Muscle layer of duodenum (tissue), 2 donors: ENCODE measurements at regions not wholly inside any gene's neighbourhood (a gene's known extent, or its start where the extent isn't known, plus 50 kb on each side); places are given as distances from the start of the nearest gene placed in this dataset.

ENCODE experiments used
- H3K27ac ChIP-seq: one replicate; pipeline ENCODE4 v1.7.0; 2013; ENCODE audit warnings: mild to moderate bottlenecking, low read length
- H3K27me3 ChIP-seq: one replicate; pipeline ENCODE4 v1.7.0; 2013; ENCODE audit warnings: low read depth, mild to moderate bottlenecking, control low read depth, low read length
- H3K36me3 ChIP-seq, 2 donors: one replicate each; pipeline ENCODE4 v1.7.0; 2013; ENCODE audit warnings: low read length in 2 of 2, control low read depth in 1 of 2, mild to moderate bottlenecking in 1 of 2; ENCODE audit not compliant: insufficient read depth in 2 of 2, control insufficient read depth in 1 of 2
- H3K4me1 ChIP-seq, 2 donors: one replicate each; pipeline ENCODE4 v1.7.0; 2013; ENCODE audit warnings: low read length in 2 of 2, mild to moderate bottlenecking in 2 of 2, control low read depth in 1 of 2, moderate library complexity in 1 of 2; ENCODE audit not compliant: insufficient read depth in 2 of 2, control insufficient read depth in 1 of 2
- H3K4me3 ChIP-seq, 2 donors: one replicate each; pipeline ENCODE4 v1.7.0; 2013; ENCODE audit warnings: low read length in 2 of 2, low read depth in 1 of 2, mild to moderate bottlenecking in 1 of 2
- H3K9me3 ChIP-seq, 2 donors: one replicate each; pipeline ENCODE4 v1.7.0; 2013; ENCODE audit warnings: low read length in 2 of 2, control low read depth in 1 of 2, mild to moderate bottlenecking in 1 of 2; ENCODE audit not compliant: control insufficient read depth in 1 of 2
- donor health status: healthy.

DNA sequence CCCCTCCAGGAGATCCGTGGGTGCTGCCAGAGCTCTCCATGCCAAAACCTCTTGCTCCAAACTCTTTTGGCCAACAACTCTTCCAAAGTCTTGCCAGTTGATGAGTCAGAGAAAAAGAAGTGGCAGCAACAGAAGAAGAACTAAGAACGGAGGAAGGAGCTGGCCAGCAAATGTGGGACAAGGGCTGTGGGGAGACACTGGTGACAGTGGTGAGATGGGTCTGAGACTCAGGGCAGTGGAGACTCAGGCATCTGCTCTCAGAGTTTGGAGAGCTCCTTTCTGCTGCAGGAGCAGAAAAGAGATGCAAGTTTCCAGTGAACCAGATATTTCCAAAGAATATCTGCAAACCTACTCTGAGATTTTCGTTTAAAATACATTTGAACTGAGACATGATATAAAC, 92.3 kb upstream of the SEMA6A start:
- no peaks in the 10 kb centered on the region for H3K36me3 ChIP-seq
- H3K4me1 ChIP-seq, result no peaks in the 10 kb centered on the region
- no peak overlapping the region for H3K27ac ChIP-seq
- H3K4me3 ChIP-seq, result no peak overlapping the region
- H3K9me3 ChIP-seq, result peaks cover 0 to 2% of the 10 kb centered on the region in 2 donors
- H3K27me3 ChIP-seq, result no peaks in the 10 kb centered on the region

GRCh38 chr5:116664988-116665387, 90.4 kb upstream of the SEMA6A start:
- Histone ChIP-seq H3K36me3 (no peaks in the 10 kb centered on the region), H3K27ac (no peak overlapping the region), H3K9me3 (peaks cover 0 to 7% of the 10 kb centered on the region in 2 donors)

GRCh38 chr5:116663081-116663480, 88.5 kb upstream of the SEMA6A start:
- no peak overlapping the region for H3K4me3 ChIP-seq
- H3K27me3 ChIP-seq, result no peaks in the 10 kb centered on the region
- H3K4me1 ChIP-seq, result no peaks in the 10 kb centered on the region
- H3K27ac ChIP-seq, result no peak overlapping the region
- H3K36me3 ChIP-seq, result no peaks in the 10 kb centered on the region
- peaks cover 0 to 7% of the 10 kb centered on the region in 2 donors for H3K9me3 ChIP-seq

More at GRCh38 chr5:116664988-116665387, 90.4 kb upstream of the SEMA6A start:
- Histone ChIP-seq H3K4me3 (no peak overlapping the region), H3K27me3 (no peaks in the 10 kb centered on the region), H3K4me1 (no peaks in the 10 kb centered on the region)

DNA sequence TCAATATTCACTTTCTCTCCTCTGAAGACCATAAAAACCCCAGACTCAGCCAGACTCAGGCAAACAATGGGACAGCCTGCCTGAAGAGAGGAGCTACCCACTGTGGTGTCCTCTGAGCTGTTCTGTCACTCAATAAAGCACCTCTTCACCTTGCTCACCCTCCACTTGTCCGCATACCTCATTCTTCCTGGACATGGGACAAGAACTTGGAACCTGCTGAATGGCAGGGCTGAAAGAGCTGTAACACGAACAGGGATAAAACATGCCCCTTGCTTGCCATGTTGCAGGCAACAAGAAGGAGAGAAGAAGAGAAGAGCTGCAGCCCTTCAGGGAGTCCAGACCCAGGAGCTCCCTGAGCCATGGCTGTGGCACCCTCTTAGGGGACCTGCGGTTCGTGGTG, 86.8 kb upstream of the SEMA6A start:
- peaks cover 0 to 7% of the 10 kb centered on the region in 2 donors for H3K9me3 ChIP-seq

DNA sequence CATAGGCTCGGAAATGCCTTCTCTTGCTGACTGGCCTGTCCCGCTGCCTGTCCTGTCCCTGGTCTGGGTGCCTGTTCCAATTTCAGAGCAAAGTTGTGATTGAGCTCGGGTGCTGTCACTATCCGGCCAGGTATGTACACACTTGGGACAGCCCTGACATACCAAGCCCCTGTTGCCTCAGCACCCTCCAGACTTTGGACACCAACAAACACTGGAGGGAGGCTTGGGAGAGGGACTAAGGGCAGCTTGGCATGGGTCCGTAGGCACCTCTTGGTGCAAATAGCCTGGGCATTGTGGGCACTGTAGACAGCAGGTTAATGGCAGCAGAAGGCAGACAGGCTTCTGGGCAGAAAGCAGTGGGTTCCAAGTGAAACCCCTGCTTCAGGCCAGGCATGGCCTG, 86.3 kb upstream of the SEMA6A start:
- Histone ChIP-seq H3K27ac (no peak overlapping the region), H3K36me3 (no peaks in the 10 kb centered on the region), H3K27me3 (no peaks in the 10 kb centered on the region), H3K4me3 (no peak overlapping the region), H3K9me3 (peaks cover 0 to 7% of the 10 kb centered on the region in 2 donors), H3K4me1 (no peaks in the 10 kb centered on the region)

More for the DNA sequence above, 86.8 kb upstream of the SEMA6A start:
- H3K27me3 ChIP-seq, result no peaks in the 10 kb centered on the region
- no peaks in the 10 kb centered on the region for H3K36me3 ChIP-seq
- H3K4me3 ChIP-seq, result no peak overlapping the region
- H3K4me1 ChIP-seq, result no peaks in the 10 kb centered on the region
- H3K27ac ChIP-seq, result no peak overlapping the region

DNA sequence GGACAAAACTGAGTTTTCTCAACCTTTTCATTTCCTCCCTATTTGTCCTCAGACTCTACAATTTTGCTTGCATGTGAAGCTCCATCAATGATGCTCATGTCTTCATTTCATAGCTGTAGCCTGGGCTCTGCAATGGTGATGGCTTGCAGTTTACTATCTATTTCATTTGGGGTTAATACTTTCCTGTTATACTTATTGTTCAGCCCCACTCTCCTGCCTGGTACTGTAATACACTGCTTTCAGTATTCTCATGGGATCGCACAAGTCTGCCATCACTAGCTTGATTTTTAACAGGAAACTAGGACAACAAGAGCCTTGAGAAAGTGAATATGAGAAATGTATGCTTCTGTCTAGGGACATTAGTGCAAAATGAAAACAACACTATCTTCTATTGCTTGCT, 84.2 kb upstream of the SEMA6A start:
- Histone ChIP-seq H3K27me3 (no peaks in the 10 kb centered on the region), H3K4me3 (no peak overlapping the region), H3K36me3 (no peaks in the 10 kb centered on the region), H3K9me3 (peaks cover 0 to 7% of the 10 kb centered on the region in 2 donors), H3K27ac (no peak overlapping the region), H3K4me1 (no peaks in the 10 kb centered on the region)

DNA sequence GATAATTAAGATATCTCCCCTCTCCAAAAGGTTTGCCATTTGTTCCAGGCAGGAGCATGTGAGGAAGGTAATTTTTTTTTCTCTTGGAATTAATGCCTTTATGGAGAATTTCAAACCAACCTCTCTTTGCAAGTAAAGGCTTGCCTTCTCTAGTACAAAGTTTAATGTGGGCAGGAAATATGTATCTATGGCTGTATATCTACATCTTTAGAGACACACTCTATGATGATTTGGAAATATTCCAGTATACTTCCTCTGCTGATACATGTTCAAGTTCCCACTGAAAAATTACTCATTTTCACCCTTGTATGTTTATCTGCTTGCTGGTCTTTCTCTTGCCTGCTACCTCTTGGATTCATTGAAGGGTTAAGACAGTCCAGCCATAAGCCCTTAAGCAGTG, 83.5 kb upstream of the SEMA6A start:
- peaks cover 0 to 7% of the 10 kb centered on the region in 2 donors for H3K9me3 ChIP-seq
- no peak overlapping the region for H3K4me3 ChIP-seq
- no peak overlapping the region for H3K27ac ChIP-seq
- no peaks in the 10 kb centered on the region for H3K4me1 ChIP-seq
- H3K27me3 ChIP-seq, result no peaks in the 10 kb centered on the region
- H3K36me3 ChIP-seq, result no peaks in the 10 kb centered on the region

GRCh38 chr5:116655431-116655830, 80.8 kb upstream of the SEMA6A start:
- H3K4me1 ChIP-seq, result no peaks in the 10 kb centered on the region
- no peaks in the 10 kb centered on the region for H3K27me3 ChIP-seq
- no peaks in the 10 kb centered on the region for H3K9me3 ChIP-seq
- no peak overlapping the region for H3K4me3 ChIP-seq
- no peaks in the 10 kb centered on the region for H3K36me3 ChIP-seq
- no peak overlapping the region for H3K27ac ChIP-seq

DNA sequence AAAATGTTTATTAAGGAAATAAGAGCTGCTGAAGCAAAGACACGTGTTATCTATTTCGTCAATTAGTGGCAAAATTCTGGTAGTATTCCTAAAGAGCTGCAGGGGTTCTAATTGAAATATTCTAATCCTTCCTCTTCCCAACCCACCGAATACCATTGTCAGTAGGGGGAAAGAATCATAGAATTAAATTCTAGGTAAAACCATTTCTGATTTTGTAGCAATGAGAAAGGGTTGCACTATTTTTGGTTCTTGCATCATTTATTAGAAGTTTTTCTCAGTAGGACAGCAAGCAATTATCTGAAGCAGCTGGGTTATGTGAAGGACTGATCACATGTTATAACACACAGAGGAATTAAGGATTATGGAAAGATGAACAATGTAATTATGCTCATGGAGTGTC, 80.3 kb upstream of the SEMA6A start:
- no peak overlapping the region for H3K27ac ChIP-seq
- H3K27me3 ChIP-seq, result no peaks in the 10 kb centered on the region
- no peak overlapping the region for H3K4me3 ChIP-seq
- no peaks in the 10 kb centered on the region for H3K4me1 ChIP-seq
- H3K36me3 ChIP-seq, result no peaks in the 10 kb centered on the region
- no peaks in the 10 kb centered on the region for H3K9me3 ChIP-seq

DNA sequence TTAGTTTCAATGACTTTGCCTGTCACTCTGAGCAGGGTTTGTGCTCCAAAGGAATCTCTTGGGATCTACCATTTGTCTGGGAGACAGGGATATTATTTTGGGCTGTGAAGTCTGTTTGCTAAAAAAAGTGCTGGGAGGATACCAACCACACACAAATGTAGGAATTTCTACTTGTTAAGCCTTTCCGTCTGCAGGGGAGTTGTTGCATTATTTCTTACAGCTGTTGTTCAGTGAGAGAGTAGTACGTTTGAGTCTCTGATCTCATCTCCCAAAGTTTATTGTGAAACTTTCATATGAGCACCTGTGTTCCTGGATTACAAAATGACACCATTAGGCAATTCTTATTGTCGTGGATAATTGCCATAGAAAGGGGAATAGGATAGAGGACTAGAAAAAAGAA, 78.3 kb upstream of the SEMA6A start:
- H3K27ac ChIP-seq, result no peak overlapping the region
- H3K9me3 ChIP-seq, result no peaks in the 10 kb centered on the region
- H3K4me1 ChIP-seq, result no peaks in the 10 kb centered on the region
- H3K36me3 ChIP-seq, result no peaks in the 10 kb centered on the region
- no peaks in the 10 kb centered on the region for H3K27me3 ChIP-seq
- H3K4me3 ChIP-seq, result no peak overlapping the region

- no peak overlapping the region for H3K27ac ChIP-seq
- H3K27me3 ChIP-seq, result no peaks in the 10 kb centered on the region
- H3K4me1 ChIP-seq, result no peaks in the 10 kb centered on the region
- no peaks in the 10 kb centered on the region for H3K9me3 ChIP-seq
- H3K4me3 ChIP-seq, result no peak overlapping the region
- H3K36me3 ChIP-seq, result no peaks in the 10 kb centered on the region
Observed at GRCh38 chr5:116652196-116652729, 77.6 kb upstream of the SEMA6A start.

- Histone ChIP-seq H3K36me3 (no peaks in the 10 kb centered on the region), H3K27me3 (no peaks in the 10 kb centered on the region), H3K9me3 (no peaks in the 10 kb centered on the region), H3K4me3 (no peak overlapping the region), H3K4me1 (no peaks in the 10 kb centered on the region), H3K27ac (no peak overlapping the region)
Observed at GRCh38 chr5:116651653-116652052, 77.0 kb upstream of the SEMA6A start.
